Mucosa of descending colon (tissue), 3 donors: ENCODE measurements at regions not wholly inside any gene's neighbourhood (a gene's known extent, or its start where the extent isn't known, plus 50 kb on each side); places are given as distances from the start of the nearest gene placed in this dataset.

Experiments
- ATAC-seq: fragments of 200-7000 bp; cut with Tn5 transposase; one replicate; pipeline ENCODE4 v1.9.1; 2020; ENCODE audit warnings: mild to moderate bottlenecking, moderate library complexity
- DNase-seq, 3 donors: peaks; one replicate each; pipeline ENCODE4 v3.0.0-alpha.2; 2020
- H3K36me3 ChIP-seq: fragments of 200-600 bp; one replicate; pipeline ENCODE4 v1.8.0; 2021; ENCODE audit warnings: low read depth, mild to moderate bottlenecking
- H3K4me1 ChIP-seq: fragments of 200-600 bp; one replicate; pipeline ENCODE4 v1.8.0; 2021; ENCODE audit warnings: low read depth, mild to moderate bottlenecking
- H3K4me3 ChIP-seq: fragments of 200-600 bp; one replicate; pipeline ENCODE4 v1.8.0; 2021; ENCODE audit warnings: mild to moderate bottlenecking
- H3K9me3 ChIP-seq: fragments of 200-600 bp; one replicate; pipeline ENCODE4 v1.8.0; 2021; ENCODE audit warnings: mild to moderate bottlenecking
- CTCF ChIP-seq: fragments of 200-600 bp; IDR thresholded peaks from one replicate; pipeline ENCODE4 v1.8.0; 2022; ENCODE audit warnings: antibody characterized with exemption, mild to moderate bottlenecking
- intact Hi-C, 2 donors: fragments of 100-400 bp; cut with DNase I in 1 of 2; cut with micrococcal nuclease in 1 of 2; formaldehyde crosslinking; loops; one replicate each; pipeline versions ENCODE4 v1.11.0 to v1.11.1; 2022; cut with DNase I, micrococcal nuclease
- donor health status: DM: no; HTN: no; CAD: no; lungs with moderate emphysema.
- donor health status: DM: no; HTN: no; CAD: no.
- donor health status: DM: no; HTN: yes; CAD: no.

DNA sequence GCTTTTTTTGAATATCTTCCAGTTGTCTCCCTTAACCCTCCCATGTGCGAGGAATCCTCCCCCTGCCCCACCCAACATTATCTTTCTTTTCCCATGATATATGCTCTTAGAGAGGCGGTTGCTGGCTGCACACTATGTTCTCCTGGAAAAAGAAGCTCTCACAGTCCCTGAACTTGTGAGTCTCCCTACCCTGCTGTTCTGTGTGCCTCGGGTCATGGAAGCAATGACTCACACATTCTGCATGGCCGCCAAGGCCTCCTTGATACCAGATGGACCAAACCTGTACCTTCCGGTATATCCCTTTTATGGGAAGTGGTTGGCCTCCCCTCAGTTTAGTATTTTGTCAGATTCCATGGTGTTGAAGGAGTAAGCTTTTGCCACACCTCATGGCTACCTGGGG is 705.4 kb downstream of the SLITRK6 start:
- ATAC-seq (no peak), DNase-seq (no peak)
- Histone ChIP-seq H3K36me3 (no peaks in the 10 kb centered on the region), H3K9me3 (no peaks in the 10 kb centered on the region), H3K4me1 (no peaks in the 10 kb centered on the region), H3K4me3 (no peak overlapping the region)
- intact Hi-C loops, result no loop called here
- TF ChIP-seq CTCF, result no peak

- no peak for ATAC-seq
- Histone ChIP-seq H3K4me3 (no peak overlapping the region), H3K36me3 (no peaks in the 10 kb centered on the region), H3K9me3 (no peaks in the 10 kb centered on the region), H3K4me1 (no peaks in the 10 kb centered on the region)
- DNase-seq, result no peak
- TF ChIP-seq CTCF, result no peak
- intact Hi-C loops, result no loop called here
Observed at GRCh38 chr13:85091631-85092234, 707.5 kb downstream of the SLITRK6 start.

DNA sequence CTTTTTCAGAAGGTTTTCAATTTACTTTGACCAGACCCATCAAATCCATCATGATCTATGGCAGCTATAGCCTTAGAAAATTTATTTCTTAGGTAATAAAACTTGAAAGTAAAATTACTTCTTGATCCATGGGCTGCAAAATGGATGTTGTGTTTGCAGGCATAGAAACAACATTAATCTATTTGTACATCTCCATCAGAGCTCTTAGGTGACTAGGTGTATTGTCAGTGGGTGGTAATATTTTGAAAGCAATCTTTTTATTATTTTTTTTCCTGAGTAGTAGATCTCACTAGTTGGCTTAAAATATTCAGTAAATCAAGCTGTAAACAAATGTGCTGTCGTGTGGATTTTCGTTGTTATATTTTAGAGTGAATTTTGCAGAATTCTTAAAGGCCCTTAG is 710.0 kb downstream of the SLITRK6 start:
- no peak for TF ChIP-seq CTCF
- H3K4me3 ChIP-seq, result no peak overlapping the region
- intact Hi-C loops, result no loop called here
- ATAC-seq, result no peak
- H3K9me3 ChIP-seq, result no peaks in the 10 kb centered on the region
- no peak for DNase-seq
- no peaks in the 10 kb centered on the region for H3K4me1 ChIP-seq
- H3K36me3 ChIP-seq, result no peaks in the 10 kb centered on the region

GRCh38 chr13:85080691-85081090 is 718.5 kb downstream of the SLITRK6 start:
- ATAC-seq, result no peak
- Histone ChIP-seq H3K4me1 (no peaks in the 10 kb centered on the region), H3K4me3 (no peak overlapping the region), H3K36me3 (no peaks in the 10 kb centered on the region), H3K9me3 (no peaks in the 10 kb centered on the region)
- no peak for TF ChIP-seq CTCF
- no peak for DNase-seq
- intact Hi-C loops, result no loop called here

DNA sequence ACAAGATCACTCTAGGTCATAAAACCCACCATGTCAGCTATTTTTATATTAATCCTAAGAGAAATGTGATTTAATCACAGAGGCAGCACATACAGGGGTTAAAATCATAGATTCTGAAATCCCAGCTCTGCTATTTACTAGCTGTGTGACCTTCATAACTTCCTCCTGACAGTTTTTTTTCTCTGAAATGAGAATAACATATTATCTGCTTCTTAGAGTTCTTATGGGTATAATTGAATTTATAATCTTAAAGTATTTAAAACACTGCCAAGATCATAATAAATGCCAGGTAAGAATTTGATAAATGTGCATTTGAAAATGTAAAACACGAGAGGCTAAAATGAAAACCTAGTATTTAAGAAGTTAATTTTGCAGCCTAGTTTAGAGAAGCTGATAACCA is 722.9 kb downstream of the SLITRK6 start:
- no peak for DNase-seq
- Histone ChIP-seq H3K4me3 (no peak overlapping the region), H3K4me1 (no peaks in the 10 kb centered on the region), H3K36me3 (no peaks in the 10 kb centered on the region), H3K9me3 (no peaks in the 10 kb centered on the region)
- intact Hi-C loops, result no loop called here
- no peak for ATAC-seq
- no peak for TF ChIP-seq CTCF
